ENCODE measurements at regions not wholly inside any gene's neighbourhood (a gene's known extent, or its start where the extent isn't known, plus 50 kb on each side); places are given as distances from the start of the nearest gene placed in this dataset.
"Not testable (repeated sequence)": the region's sequence is repeated elsewhere in the genome, so short reads cannot be mapped to it uniquely, and the experiment has no call there.

DNA sequence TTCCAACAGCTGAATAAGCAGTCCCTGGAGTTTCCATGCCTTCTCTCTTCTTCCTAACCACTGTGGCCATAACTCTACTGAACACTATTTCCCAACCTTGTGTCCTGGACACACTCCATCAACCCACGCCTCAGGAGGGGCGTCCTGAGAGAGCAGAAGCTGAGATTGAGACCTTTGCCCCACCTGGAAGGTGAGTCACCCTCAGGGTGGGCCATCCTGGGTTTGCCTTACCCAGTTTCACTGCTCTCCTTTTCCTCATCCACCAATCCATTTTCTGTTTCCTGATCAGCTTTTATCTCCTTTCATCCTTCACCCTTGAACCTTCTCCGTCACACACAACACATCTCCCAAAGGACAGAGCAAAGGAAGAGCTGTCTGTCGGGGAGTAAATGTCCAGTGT lies 91.4 kb downstream of the TMEM130 start:
- no peak for DNase-seq

GRCh38 chr7:98779800-98780587 lies 89.8 kb downstream of the TMEM130 start:
- DNase-seq, result no peak

DNA sequence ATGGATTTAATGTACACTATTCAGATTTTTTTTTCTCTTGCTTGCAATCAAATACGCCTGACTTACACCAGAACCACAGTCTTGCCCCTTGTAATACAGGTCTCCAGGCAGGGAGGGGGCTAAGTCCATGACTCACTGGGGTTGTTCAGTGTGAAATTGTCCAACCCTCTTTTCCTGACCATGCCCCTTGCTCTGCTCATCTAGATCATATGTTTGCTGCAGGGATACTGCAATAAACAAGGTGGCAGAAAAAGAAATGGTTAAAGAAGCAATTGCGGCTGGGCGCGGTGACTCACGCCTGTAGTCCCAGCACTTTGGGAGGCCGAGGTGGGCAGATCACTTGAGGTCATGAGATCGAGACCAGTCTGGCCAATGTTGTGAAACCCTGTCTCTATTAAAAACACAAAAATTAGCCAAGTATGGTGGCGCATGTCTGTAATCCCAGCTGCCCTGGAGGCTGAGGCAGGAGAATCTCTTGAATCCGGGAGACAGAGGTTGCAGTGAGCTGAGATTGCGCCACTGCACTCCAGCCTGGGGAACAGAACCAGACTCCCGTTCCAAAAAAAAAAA lies 85.5 kb downstream of the TMEM130 start:
- DNase-seq, result no peak

- no peak for DNase-seq
Measured at GRCh38 chr7:98785929-98786571, 83.8 kb downstream of the TMEM130 start.

GRCh38 chr7:98788966-98789365 lies 80.8 kb downstream of the TMEM130 start:
- DNase-seq, result no peak

- not testable (repeated sequence) for DNase-seq
Measured at GRCh38 chr7:98794453-98794852, 75.4 kb downstream of the TMEM130 start.

DNA sequence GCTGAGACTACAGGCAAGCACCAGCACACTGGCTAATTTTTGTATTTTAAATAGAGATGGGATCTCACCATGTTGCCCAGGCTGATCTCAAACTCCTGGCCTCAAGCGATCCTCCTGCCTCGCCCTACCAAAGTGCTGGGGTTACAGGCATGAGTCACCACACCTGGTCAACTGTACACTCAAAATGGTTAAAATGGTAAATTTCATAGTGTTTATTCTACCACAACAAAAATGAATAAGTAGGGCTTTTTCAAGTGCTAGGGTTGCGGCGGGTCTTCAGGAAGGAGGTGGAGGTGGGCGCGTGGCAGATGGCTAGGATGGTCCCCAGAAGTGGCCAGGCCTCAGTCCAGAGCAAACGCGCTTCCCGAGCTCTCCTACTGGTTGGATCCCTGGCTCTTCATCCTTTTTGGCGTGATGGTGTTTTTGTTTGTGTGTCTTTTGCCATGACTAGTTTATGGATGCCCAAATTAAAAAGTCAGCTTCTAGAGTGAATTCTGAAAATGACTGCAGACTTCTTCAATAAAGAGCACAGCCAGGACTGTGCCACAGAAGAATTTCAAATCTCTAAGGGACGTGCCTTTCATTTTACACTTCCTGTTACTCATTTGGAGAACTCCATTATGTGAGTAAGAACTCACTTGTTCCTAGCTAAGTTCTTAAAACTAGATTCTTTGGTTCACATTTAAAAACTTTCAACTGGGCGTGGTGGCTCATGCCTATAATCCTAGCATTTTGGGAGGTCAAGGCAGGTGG lies 73.9 kb downstream of the TMEM130 start:
- DNase-seq, result no peak

Data from CD4-positive, alpha-beta T cell treated with Interleukin-21 for 1 hour (primary cell).